ENCODE measurements at regions not wholly inside any gene's neighbourhood (a gene's known extent, or its start where the extent isn't known, plus 50 kb on each side); places are given as distances from the start of the nearest gene placed in this dataset.
A peak's percentile ranks its signal among the peaks of the same experiment; 100 is the strongest.

DNA sequence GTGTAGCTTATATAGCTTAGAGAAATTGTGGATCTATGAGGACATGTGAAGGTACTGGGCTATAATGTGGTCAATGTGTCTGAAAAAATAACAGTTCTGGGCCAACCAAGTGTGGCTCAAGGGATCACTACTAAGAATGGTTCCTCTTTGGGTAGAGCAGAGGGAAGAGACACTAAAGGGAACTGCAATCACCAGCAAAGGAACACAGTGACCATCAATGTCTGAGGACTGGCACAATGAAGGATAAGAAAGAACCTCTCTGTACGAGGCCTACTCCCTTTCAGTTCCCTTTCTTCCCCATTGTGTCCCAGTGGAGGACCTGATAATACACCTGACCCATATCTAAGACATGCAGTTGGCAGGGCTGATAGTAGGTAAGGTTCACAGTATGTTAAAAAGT lies 89.9 kb upstream of the JAK1 start:
- peak overlapping the region in 1 of 2 donors; percentile 18 for H3K27ac ChIP-seq (ENCODE audit: low read depth in 1 of 2, low read length in 1 of 2)
- no peak overlapping the region for H3K4me3 ChIP-seq (ENCODE audit: low read length in 2 of 2)
- H3K9me3 ChIP-seq (ENCODE audit: control insufficient read depth in 2 of 2, insufficient read depth in 1 of 2, low read length in 1 of 2), result no peaks in the 10 kb centered on the region
- 96% methylated on average over 1 of the region's 1 CpG for WGBS
- no peak for DNase-seq (ENCODE audit: low read depth in 6 of 9, low spot score in 9 of 9)
- no peaks in the 10 kb centered on the region for H3K4me1 ChIP-seq (ENCODE audit: control insufficient read depth in 2 of 2, insufficient read depth in 2 of 2, low read length in 2 of 2)
- peaks cover 0 to 3% of the 10 kb centered on the region in 2 donors for H3K36me3 ChIP-seq (ENCODE audit: control insufficient read depth in 2 of 2, insufficient read depth in 2 of 2, low read length in 1 of 2)
- H3K27me3 ChIP-seq (ENCODE audit: control insufficient read depth in 2 of 2, insufficient read depth in 1 of 2, low read length in 1 of 2), result no peaks in the 10 kb centered on the region

DNA sequence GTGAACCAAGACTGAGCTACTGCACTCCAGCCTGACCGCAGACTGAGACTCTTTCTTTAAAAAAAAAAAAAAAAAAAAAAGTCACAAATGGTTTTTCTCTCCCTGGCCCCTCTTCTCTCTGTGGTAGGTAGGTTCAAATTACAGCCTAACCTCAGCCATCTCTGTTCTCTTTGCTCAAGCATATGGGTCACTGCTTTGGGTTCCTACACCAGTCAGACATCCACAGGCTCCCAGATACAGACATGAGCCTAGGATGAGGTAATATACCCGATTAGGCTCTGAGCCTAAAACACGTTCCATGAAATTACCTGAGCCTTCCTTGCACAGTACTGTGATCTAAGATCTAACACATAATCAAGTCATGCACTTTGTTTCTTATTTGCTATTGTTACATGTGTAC lies 90.5 kb upstream of the JAK1 start:
- no peak overlapping the region for H3K27ac ChIP-seq (ENCODE audit: low read depth in 1 of 2, low read length in 1 of 2)
- H3K4me3 ChIP-seq (ENCODE audit: low read length in 2 of 2), result no peak overlapping the region
- over 99% methylated on average over 3 of the region's 3 CpGs for WGBS
- peaks cover 0 to 3% of the 10 kb centered on the region in 2 donors for H3K36me3 ChIP-seq (ENCODE audit: control insufficient read depth in 2 of 2, insufficient read depth in 2 of 2, low read length in 1 of 2)
- H3K4me1 ChIP-seq (ENCODE audit: control insufficient read depth in 2 of 2, insufficient read depth in 2 of 2, low read length in 2 of 2), result no peaks in the 10 kb centered on the region
- no peak for DNase-seq (ENCODE audit: low read depth in 6 of 9, low spot score in 9 of 9)
- no peaks in the 10 kb centered on the region for H3K27me3 ChIP-seq (ENCODE audit: control insufficient read depth in 2 of 2, insufficient read depth in 1 of 2, low read length in 1 of 2)
- no peaks in the 10 kb centered on the region for H3K9me3 ChIP-seq (ENCODE audit: control insufficient read depth in 2 of 2, insufficient read depth in 1 of 2, low read length in 1 of 2)

DNA sequence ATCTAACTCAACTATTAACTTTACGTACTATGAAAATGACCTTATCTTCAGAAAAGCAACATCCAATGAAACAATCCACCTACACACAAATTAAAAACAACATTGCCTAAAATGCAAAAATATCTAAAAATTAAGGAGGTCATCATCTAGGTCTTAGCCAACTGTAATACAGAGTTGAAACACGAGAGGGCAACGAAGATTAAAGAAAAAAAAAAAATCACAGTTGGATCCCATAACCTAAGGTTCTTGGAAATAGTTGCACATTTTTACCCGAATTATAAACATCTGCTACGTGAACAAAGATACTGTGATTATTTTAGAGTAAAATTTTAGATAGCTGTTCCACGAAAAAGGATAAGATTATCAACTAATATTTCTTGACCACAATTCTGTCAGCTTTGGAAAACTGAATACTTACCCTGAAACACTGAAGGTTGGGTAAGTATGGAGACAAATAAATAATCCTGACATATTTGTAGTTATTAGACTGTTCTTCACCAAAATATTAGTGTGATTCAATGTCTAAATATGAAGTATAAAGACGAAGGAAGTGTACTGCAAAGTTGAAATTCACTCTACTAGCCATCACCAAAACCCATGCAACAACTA lies 88.0 kb upstream of the AK4 start:
- no peak overlapping the region for H3K27ac ChIP-seq (ENCODE audit: low read depth in 1 of 2, low read length in 1 of 2)

DNA sequence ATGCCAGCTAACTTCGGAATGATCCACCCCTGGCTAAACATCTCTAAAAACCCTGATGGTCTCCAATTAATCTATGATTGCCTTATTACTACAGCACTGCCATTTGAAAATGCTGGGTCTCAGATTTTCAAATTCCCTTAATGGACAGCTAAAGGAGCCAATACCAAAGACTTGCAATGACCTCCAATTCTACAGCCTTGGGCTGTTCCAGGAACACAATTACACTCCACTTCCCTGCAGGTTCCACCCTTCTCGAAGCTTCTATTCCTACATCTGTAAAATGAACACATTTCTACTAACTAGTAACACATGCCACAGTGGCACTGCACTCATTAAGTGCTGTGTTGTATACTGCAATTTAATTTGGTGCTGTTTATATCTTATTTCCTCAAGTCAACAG lies 85.7 kb upstream of the AK4 start:
- no peak overlapping the region for H3K4me3 ChIP-seq (ENCODE audit: low read length in 2 of 2)
- H3K27me3 ChIP-seq (ENCODE audit: control insufficient read depth in 2 of 2, insufficient read depth in 1 of 2, low read length in 1 of 2), result peaks cover 0 to 8% of the 10 kb centered on the region in 2 donors
- H3K36me3 ChIP-seq (ENCODE audit: control insufficient read depth in 2 of 2, insufficient read depth in 2 of 2, low read length in 1 of 2), result peaks cover 0 to 3% of the 10 kb centered on the region in 2 donors
- no peaks in the 10 kb centered on the region for H3K9me3 ChIP-seq (ENCODE audit: control insufficient read depth in 2 of 2, insufficient read depth in 1 of 2, low read length in 1 of 2)
- H3K4me1 ChIP-seq (ENCODE audit: control insufficient read depth in 2 of 2, insufficient read depth in 2 of 2, low read length in 2 of 2), result peaks cover 5 to 10% of the 10 kb centered on the region in 2 donors
- 96% methylated on average over 2 of the region's 2 CpGs for WGBS
- no peak for DNase-seq (ENCODE audit: low read depth in 6 of 9, low spot score in 9 of 9)
- no peak overlapping the region for H3K27ac ChIP-seq (ENCODE audit: low read depth in 1 of 2, low read length in 1 of 2)

More for the DNA sequence above, 88.0 kb upstream of the AK4 start:
- H3K4me3 ChIP-seq (ENCODE audit: low read length in 2 of 2), result no peak overlapping the region
- peaks cover 0 to 3% of the 10 kb centered on the region in 2 donors for H3K36me3 ChIP-seq (ENCODE audit: control insufficient read depth in 2 of 2, insufficient read depth in 2 of 2, low read length in 1 of 2)
- DNase-seq (ENCODE audit: low read depth in 6 of 9, low spot score in 9 of 9), result peak in 1 of 9 donors; percentile 52
- no peaks in the 10 kb centered on the region for H3K27me3 ChIP-seq (ENCODE audit: control insufficient read depth in 2 of 2, insufficient read depth in 1 of 2, low read length in 1 of 2)
- peaks cover 0 to 2% of the 10 kb centered on the region in 2 donors for H3K4me1 ChIP-seq (ENCODE audit: control insufficient read depth in 2 of 2, insufficient read depth in 2 of 2, low read length in 2 of 2)
- 45% methylated on average over 7 of the region's 7 CpGs for WGBS
- H3K9me3 ChIP-seq (ENCODE audit: control insufficient read depth in 2 of 2, insufficient read depth in 1 of 2, low read length in 1 of 2), result no peaks in the 10 kb centered on the region

DNA sequence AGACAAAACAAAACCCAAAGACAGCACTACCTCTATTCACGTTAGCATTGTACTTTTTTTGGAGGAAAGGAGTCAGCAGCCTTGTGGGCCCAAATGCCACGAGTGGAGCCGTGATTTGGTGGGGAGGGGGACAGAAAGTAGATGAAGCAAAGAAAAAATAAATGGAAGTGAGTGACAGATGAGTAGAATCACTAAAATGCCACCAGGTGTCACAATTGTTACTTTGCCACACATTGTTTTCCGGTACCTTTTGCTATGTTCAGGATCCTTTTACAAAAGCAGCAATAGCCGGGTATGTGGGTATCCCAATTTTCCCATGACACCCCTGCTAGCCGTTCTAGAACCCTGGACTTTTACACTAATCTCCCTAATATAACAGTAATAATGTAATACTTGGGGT lies 85.0 kb upstream of the AK4 start:
- Histone ChIP-seq H3K9me3 (ENCODE audit: control insufficient read depth in 2 of 2, insufficient read depth in 1 of 2, low read length in 1 of 2) (no peaks in the 10 kb centered on the region), H3K27me3 (ENCODE audit: control insufficient read depth in 2 of 2, insufficient read depth in 1 of 2, low read length in 1 of 2) (peaks cover 0 to 8% of the 10 kb centered on the region in 2 donors), H3K4me1 (ENCODE audit: control insufficient read depth in 2 of 2, insufficient read depth in 2 of 2, low read length in 2 of 2) (peaks cover 5 to 10% of the 10 kb centered on the region in 2 donors), H3K4me3 (ENCODE audit: low read length in 2 of 2) (no peak overlapping the region), H3K27ac (ENCODE audit: low read depth in 1 of 2, low read length in 1 of 2) (no peak overlapping the region), H3K36me3 (ENCODE audit: control insufficient read depth in 2 of 2, insufficient read depth in 2 of 2, low read length in 1 of 2) (peaks cover 0 to 3% of the 10 kb centered on the region in 2 donors)
- WGBS, result 89% methylated on average over 6 of the region's 6 CpGs
- no peak for DNase-seq (ENCODE audit: low read depth in 6 of 9, low spot score in 9 of 9)

DNA sequence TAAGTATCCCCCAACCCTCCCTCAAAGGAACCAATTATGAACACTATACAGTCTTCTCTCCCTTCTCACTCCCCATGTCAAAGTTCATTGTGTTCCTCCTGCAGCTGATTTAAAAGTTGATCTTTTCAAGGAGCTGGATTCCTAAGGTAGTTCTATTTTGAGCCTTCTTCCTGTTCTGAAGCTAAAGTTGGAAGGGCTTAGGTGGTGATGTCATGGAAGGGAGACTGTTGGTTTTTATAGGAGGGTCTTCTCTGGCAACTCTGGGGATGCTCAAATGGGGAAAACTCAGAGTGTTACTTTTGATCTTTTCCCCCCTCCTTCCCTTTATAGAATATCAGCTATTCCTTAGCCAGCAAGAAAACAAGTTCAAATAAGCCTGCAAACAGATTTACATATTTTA lies 83.0 kb upstream of the AK4 start:
- Histone ChIP-seq H3K36me3 (ENCODE audit: control insufficient read depth in 2 of 2, insufficient read depth in 2 of 2, low read length in 1 of 2) (no peaks in the 10 kb centered on the region), H3K27me3 (ENCODE audit: control insufficient read depth in 2 of 2, insufficient read depth in 1 of 2, low read length in 1 of 2) (peaks cover 0 to 8% of the 10 kb centered on the region in 2 donors), H3K4me1 (ENCODE audit: control insufficient read depth in 2 of 2, insufficient read depth in 2 of 2, low read length in 2 of 2) (peaks cover 8 to 10% of the 10 kb centered on the region in 2 donors), H3K9me3 (ENCODE audit: control insufficient read depth in 2 of 2, insufficient read depth in 1 of 2, low read length in 1 of 2) (no peaks in the 10 kb centered on the region), H3K27ac (ENCODE audit: low read depth in 1 of 2, low read length in 1 of 2) (no peak overlapping the region), H3K4me3 (ENCODE audit: low read length in 2 of 2) (no peak overlapping the region)
- no peak for DNase-seq (ENCODE audit: low read depth in 6 of 9, low spot score in 9 of 9)

- Histone ChIP-seq H3K9me3 (ENCODE audit: control insufficient read depth in 2 of 2, insufficient read depth in 1 of 2, low read length in 1 of 2) (no peaks in the 10 kb centered on the region), H3K36me3 (ENCODE audit: control insufficient read depth in 2 of 2, insufficient read depth in 2 of 2, low read length in 1 of 2) (no peaks in the 10 kb centered on the region), H3K27ac (ENCODE audit: low read depth in 1 of 2, low read length in 1 of 2) (peak overlapping the region in 1 of 2 donors; percentile 14), H3K4me3 (ENCODE audit: low read length in 2 of 2) (peak overlapping the region; percentile 62 to 90), H3K4me1 (ENCODE audit: control insufficient read depth in 2 of 2, insufficient read depth in 2 of 2, low read length in 2 of 2) (peaks cover 8 to 10% of the 10 kb centered on the region in 2 donors), H3K27me3 (ENCODE audit: control insufficient read depth in 2 of 2, insufficient read depth in 1 of 2, low read length in 1 of 2) (peaks cover 0 to 8% of the 10 kb centered on the region in 2 donors)
- WGBS, result 58% methylated on average over 16 of the region's 16 CpGs
- peak in 1 of 9 donors; percentile 20 for DNase-seq (ENCODE audit: low read depth in 6 of 9, low spot score in 9 of 9)
Observed at GRCh38 chr1:65065524-65066418, 82.2 kb upstream of the AK4 start.

DNA sequence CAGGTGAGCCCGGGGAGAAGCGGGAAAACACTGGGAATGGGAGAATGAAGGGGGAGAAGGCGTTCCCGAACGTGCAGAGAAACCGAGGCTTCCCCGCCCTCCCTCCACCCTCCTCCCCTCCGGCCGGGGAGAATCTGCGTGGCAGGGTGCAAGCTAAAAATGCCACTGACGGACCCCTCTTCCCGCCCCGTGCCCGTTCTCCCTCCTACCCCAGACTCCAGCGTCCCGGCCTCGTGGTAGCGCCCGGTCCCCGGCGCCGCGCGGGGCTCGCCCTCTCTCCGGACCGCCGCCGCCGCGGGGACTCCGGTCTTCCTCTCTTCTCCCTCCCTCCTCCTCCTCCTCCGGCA lies 81.6 kb upstream of the AK4 start:
- H3K9me3 ChIP-seq (ENCODE audit: control insufficient read depth in 2 of 2, insufficient read depth in 1 of 2, low read length in 1 of 2), result no peaks in the 10 kb centered on the region
- H3K4me3 ChIP-seq (ENCODE audit: low read length in 2 of 2), result peak overlapping the region; percentile 62 to 90
- H3K36me3 ChIP-seq (ENCODE audit: control insufficient read depth in 2 of 2, insufficient read depth in 2 of 2, low read length in 1 of 2), result no peaks in the 10 kb centered on the region
- H3K4me1 ChIP-seq (ENCODE audit: control insufficient read depth in 2 of 2, insufficient read depth in 2 of 2, low read length in 2 of 2), result peaks cover 8 to 10% of the 10 kb centered on the region in 2 donors
- H3K27me3 ChIP-seq (ENCODE audit: control insufficient read depth in 2 of 2, insufficient read depth in 1 of 2, low read length in 1 of 2), result peaks cover 0 to 8% of the 10 kb centered on the region in 2 donors
- DNase-seq (ENCODE audit: low read depth in 6 of 9, low spot score in 9 of 9), result no peak
- WGBS, result under 1% methylated on average over 33 of the region's 33 CpGs
- H3K27ac ChIP-seq (ENCODE audit: low read depth in 1 of 2, low read length in 1 of 2), result peak overlapping the region; percentile 52 to 99

DNA sequence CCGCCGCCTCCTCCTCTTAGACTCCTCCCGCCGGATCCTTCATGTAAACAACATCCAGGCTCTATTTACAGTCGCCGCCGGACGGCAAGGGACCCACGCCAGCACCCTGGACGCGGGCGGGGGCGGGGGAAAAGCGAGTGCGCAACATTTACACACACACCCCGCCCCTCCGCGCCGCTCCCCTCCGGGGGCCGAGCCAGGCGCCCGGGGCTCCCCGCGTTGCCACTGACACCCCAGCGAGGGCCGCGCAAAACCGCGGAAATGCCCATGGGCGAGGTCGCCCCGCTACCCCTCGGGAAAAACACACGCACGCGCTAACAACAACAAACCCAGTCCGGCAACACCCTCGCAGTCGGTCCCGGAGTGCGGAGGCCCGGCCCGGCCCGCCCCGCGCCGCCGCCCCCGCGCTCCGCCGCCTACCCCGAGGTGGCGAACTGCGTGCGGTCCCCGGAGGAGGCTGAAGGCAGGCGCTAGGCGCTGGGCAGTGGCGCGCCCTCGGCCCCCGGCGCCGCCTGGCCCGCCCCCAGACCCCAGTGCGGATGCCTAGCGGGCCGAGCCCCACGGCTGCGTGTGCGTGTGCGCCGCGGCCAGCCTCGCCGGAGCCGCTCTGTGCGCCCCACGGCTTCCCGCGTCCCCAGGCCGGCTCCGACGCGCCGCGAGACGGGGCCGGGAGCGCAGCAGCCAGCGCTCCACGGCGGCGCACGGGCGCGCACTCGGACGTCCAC lies 81.1 kb upstream of the AK4 start:
- H3K4me3 ChIP-seq (ENCODE audit: low read length in 2 of 2), result peak overlapping the region; percentile 62 to 90
- DNase-seq (ENCODE audit: low read depth in 6 of 9, low spot score in 9 of 9), result peak in 6 of 9 donors; percentile 40 to 79 (median 56)
- H3K36me3 ChIP-seq (ENCODE audit: control insufficient read depth in 2 of 2, insufficient read depth in 2 of 2, low read length in 1 of 2), result no peaks in the 10 kb centered on the region
- WGBS, result under 1% methylated on average over 101 of the region's 101 CpGs
- H3K27me3 ChIP-seq (ENCODE audit: control insufficient read depth in 2 of 2, insufficient read depth in 1 of 2, low read length in 1 of 2), result peaks cover 0 to 8% of the 10 kb centered on the region in 2 donors
- H3K27ac ChIP-seq (ENCODE audit: low read depth in 1 of 2, low read length in 1 of 2), result peak overlapping the region; percentile 52 to 99
- no peaks in the 10 kb centered on the region for H3K9me3 ChIP-seq (ENCODE audit: control insufficient read depth in 2 of 2, insufficient read depth in 1 of 2, low read length in 1 of 2)
- H3K4me1 ChIP-seq (ENCODE audit: control insufficient read depth in 2 of 2, insufficient read depth in 2 of 2, low read length in 2 of 2), result peaks cover 8 to 10% of the 10 kb centered on the region in 2 donors
